Motor neuron (in vitro differentiated cells): ENCODE measurements at regions not wholly inside any gene's neighbourhood (a gene's known extent, or its start where the extent isn't known, plus 50 kb on each side); places are given as distances from the start of the nearest gene placed in this dataset.
A peak's percentile ranks its signal among the peaks of the same experiment; 100 is the strongest.

Experiments
- ATAC-seq, 8 experiments: fragments of 200-7000 bp; cut with Tn5 transposase; replicated peaks in 6 of 8; 2 replicates each; pipeline ENCODE4 v1.8.0; 2021; ENCODE audit warnings: mild to moderate bottlenecking in 8 of 8, moderate library complexity in 8 of 8
- H3K27ac ChIP-seq, 2 donors: fragments of 250-450 bp; sonication (Bioruptor Pico); 2 replicates each; pipeline ENCODE4 v1.9.0; 2021; ENCODE audit warnings: antibody characterized with exemption in 2 of 2, mild to moderate bottlenecking in 2 of 2, moderate library complexity in 1 of 2
- H3K4me1 ChIP-seq, 2 donors: fragments of 250-450 bp; sonication (Bioruptor Pico); replicated peaks in 1 of 2; 2 replicates each; pipeline ENCODE4 v1.6.1; 2021; ENCODE audit warnings: antibody characterized with exemption in 2 of 2, mild to moderate bottlenecking in 2 of 2, moderate library complexity in 1 of 2
- H3K4me3 ChIP-seq, 5 donors: fragments of 250-450 bp; sonication (Bioruptor Pico); 2 replicates each; pipeline ENCODE4 v1.9.0; 2021; ENCODE audit warnings: antibody characterized with exemption in 5 of 5, mild to moderate bottlenecking in 5 of 5, moderate library complexity in 4 of 5
- WGBS, 10 experiments: fragments of 450-650 bp; shearing (Covaris generic); methylation state at CpG; one replicate each; pipeline ENCODE4 v1.0.0; 2022; 5-methylcytosine and 5-hydroxymethylcytosine counted together
- in situ Hi-C, 9 experiments: fragments of 400-800 bp; cut with MboI; loops; one replicate each; pipeline ENCODE4 v1.15.0; 2021; ENCODE audit warnings: low sequenced_read_pairs in 9 of 9, low pct_unique_long_range_greater_than_20kb in 2 of 9; ENCODE audit not compliant: unreplicated experiment in 9 of 9

- ATAC-seq = peak; percentile 41 to 88 (median 57)
- peak overlapping the region; percentile 96 to 98 for H3K27ac ChIP-seq
- peak overlapping the region; percentile 40 to 65 (median 55) for H3K4me3 ChIP-seq
- peaks cover 54 to 64% of the 10 kb centered on the region in 2 donors for H3K4me1 ChIP-seq
- in situ Hi-C loops = no loop called here
- 0 to 75% (median 17%) methylated on average over 1 to 20 of the region's 30 CpGs; no CpG with 5 or more reads in 1 of the 10 experiments for WGBS, 10 experiments
These were observed 311.4 kb downstream of the SEC14L1 start for GRCh38 chr17:77451894-77452852.

- no peak for ATAC-seq
- peaks cover 56 to 68% of the 10 kb centered on the region in 2 donors for H3K4me1 ChIP-seq
- H3K27ac ChIP-seq = no peak overlapping the region
- 73 to 100% (median 86%) methylated on average over 1 to 9 of the region's 15 CpGs; no CpG with 5 or more reads in 3 of the 10 experiments for WGBS, 10 experiments
- in situ Hi-C loops = no loop called here
- H3K4me3 ChIP-seq = no peak overlapping the region
These were observed 313.0 kb downstream of the SEC14L1 start for GRCh38 chr17:77453613-77454241.

- peak overlapping the region in 1 of 2 donors; percentile 68 for H3K27ac ChIP-seq
- in situ Hi-C loops = no loop called here
- ATAC-seq = no peak
These were observed 313.7 kb downstream of the SEC14L1 start for GRCh38 chr17:77454242-77455095.

GRCh38 chr17:77455111-77455890 lies 314.5 kb downstream of the SEC14L1 start:
- ATAC-seq = no peak
- no peak overlapping the region for H3K4me3 ChIP-seq

More at GRCh38 chr17:77454242-77455095, 313.7 kb downstream of the SEC14L1 start:
- Histone ChIP-seq H3K4me3 (no peak overlapping the region), H3K4me1 (peaks cover 53 to 66% of the 10 kb centered on the region in 2 donors)
- 50 to 88% (median 69%) methylated on average over 3 to 14 of the region's 31 CpGs; no CpG with 5 or more reads in 6 of the 10 experiments for WGBS, 10 experiments

GRCh38 chr17:77455891-77456260 lies 315.1 kb downstream of the SEC14L1 start:
- ATAC-seq = no peak
- H3K4me3 ChIP-seq = no peak overlapping the region
- H3K4me1 ChIP-seq = peaks cover 45 to 60% of the 10 kb centered on the region in 2 donors
- in situ Hi-C loops = no loop called here
- H3K27ac ChIP-seq = peak overlapping the region in 1 of 2 donors; percentile 68
- WGBS, 10 experiments = 67 to 100% methylated on average over 1 of the region's 16 CpGs; no CpG with 5 or more reads in 8 of the 10 experiments

More at GRCh38 chr17:77455111-77455890, 314.5 kb downstream of the SEC14L1 start:
- peaks cover 44 to 60% of the 10 kb centered on the region in 2 donors for H3K4me1 ChIP-seq
- WGBS, 10 experiments = 33 to 83% (median 60%) methylated on average over 1 to 7 of the region's 25 CpGs; no CpG with 5 or more reads in 5 of the 10 experiments
- peak overlapping the region in 1 of 2 donors; percentile 68 for H3K27ac ChIP-seq
- in situ Hi-C loops = no loop called here

GRCh38 chr17:77456271-77456950 lies 315.6 kb downstream of the SEC14L1 start:
- in situ Hi-C loops = no loop called here
- Histone ChIP-seq H3K4me1 (peaks cover 50 to 65% of the 10 kb centered on the region in 2 donors), H3K4me3 (no peak overlapping the region), H3K27ac (peak overlapping the region in 1 of 2 donors; percentile 68)
- no peak for ATAC-seq
- 80 to 100% (median 98%) methylated on average over 1 to 4 of the region's 18 CpGs; no CpG with 5 or more reads in 6 of the 10 experiments for WGBS, 10 experiments

- no peak for ATAC-seq
- H3K27ac ChIP-seq = no peak overlapping the region
- in situ Hi-C loops = no loop called here
- WGBS, 10 experiments = 69 to 100% (median 96%) methylated on average over 2 to 8 of the region's 18 CpGs; no CpG with 5 or more reads in 5 of the 10 experiments
- H3K4me1 ChIP-seq = peaks cover 57 to 72% of the 10 kb centered on the region in 2 donors
- H3K4me3 ChIP-seq = no peak overlapping the region
These were observed 316.3 kb downstream of the SEC14L1 start for GRCh38 chr17:77456951-77457548.

GRCh38 chr17:77457572-77458201 lies 316.9 kb downstream of the SEC14L1 start:
- no peak overlapping the region for H3K27ac ChIP-seq
- no peak overlapping the region for H3K4me3 ChIP-seq
- ATAC-seq = no peak
- in situ Hi-C loops = no loop called here
- H3K4me1 ChIP-seq = peaks cover 56 to 73% of the 10 kb centered on the region in 2 donors
- WGBS, 10 experiments = 83 to 100% (median 100%) methylated on average over 1 to 10 of the region's 14 CpGs; no CpG with 5 or more reads in 4 of the 10 experiments

GRCh38 chr17:77458202-77459017 lies 317.6 kb downstream of the SEC14L1 start:
- in situ Hi-C loops = no loop called here
- 10 to 90% (median 77%) methylated on average over 2 to 6 of the region's 21 CpGs; no CpG with 5 or more reads in 6 of the 10 experiments for WGBS, 10 experiments
- Histone ChIP-seq H3K4me1 (peaks cover 48 to 65% of the 10 kb centered on the region in 2 donors), H3K4me3 (no peak overlapping the region), H3K27ac (no peak overlapping the region)
- ATAC-seq = peak in 6 of 8 experiments; percentile 13 to 66 (median 34)

GRCh38 chr17:77459018-77459755 lies 318.4 kb downstream of the SEC14L1 start:
- Histone ChIP-seq H3K4me1 (peaks cover 41 to 58% of the 10 kb centered on the region in 2 donors), H3K4me3 (no peak overlapping the region), H3K27ac (no peak overlapping the region)
- WGBS, 10 experiments = 73 to 100% (median 92%) methylated on average over 1 to 10 of the region's 19 CpGs; no CpG with 5 or more reads in 4 of the 10 experiments
- ATAC-seq = no peak
- in situ Hi-C loops = no loop called here
